Tongue (tissue), 1 donor: ENCODE measurements at regions not wholly inside any gene's neighbourhood (a gene's known extent, or its start where the extent isn't known, plus 50 kb on each side); places are given as distances from the start of the nearest gene placed in this dataset.

Source experiments
- DNase-seq: peaks from one replicate; pipeline ENCODE4 v3.0.0-alpha.2; 2015

- no peak for DNase-seq
Observed at GRCh38 chr19:56947206-56947605, 106.7 kb upstream of the PEG3 start.

GRCh38 chr19:56949626-56950025 is 109.1 kb upstream of the PEG3 start:
- DNase-seq: peak; percentile 38

- no peak for DNase-seq
Observed at GRCh38 chr19:56951672-56952071, 111.1 kb upstream of the PEG3 start.

- DNase-seq: peak; percentile 58
Observed at GRCh38 chr19:56953470-56953869, 112.9 kb upstream of the PEG3 start.

DNA sequence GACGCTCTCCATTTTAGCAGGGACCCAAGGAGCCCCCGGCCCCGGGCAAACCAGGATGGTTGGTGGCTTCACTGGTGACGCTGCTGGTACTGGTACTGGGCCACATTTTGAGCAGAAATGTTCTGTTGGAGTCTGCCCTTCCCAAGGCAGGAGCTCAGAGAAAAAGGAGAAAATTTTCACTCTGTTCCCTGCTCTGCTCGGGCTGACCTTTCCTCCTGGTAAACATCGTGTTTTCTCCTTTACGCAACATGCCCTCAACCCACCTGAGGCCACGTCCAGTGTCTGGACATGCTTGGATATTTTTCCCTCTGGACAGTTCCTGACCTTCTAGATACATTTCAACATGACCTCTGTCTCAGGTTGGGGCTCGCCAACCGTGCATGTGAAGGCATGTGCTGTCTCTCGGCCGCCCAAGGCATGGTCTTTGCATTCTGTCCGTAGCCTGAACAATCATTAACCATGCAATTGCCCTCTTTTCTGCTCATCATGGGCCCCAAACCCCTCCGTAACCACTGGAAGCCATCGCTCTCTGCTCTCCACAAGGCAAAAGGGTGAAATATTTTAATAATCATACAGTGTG is 115.2 kb upstream of the PEG3 start:
- DNase-seq: no peak

GRCh38 chr19:56956503-56957226 is 116.1 kb upstream of the PEG3 start:
- no peak for DNase-seq

DNA sequence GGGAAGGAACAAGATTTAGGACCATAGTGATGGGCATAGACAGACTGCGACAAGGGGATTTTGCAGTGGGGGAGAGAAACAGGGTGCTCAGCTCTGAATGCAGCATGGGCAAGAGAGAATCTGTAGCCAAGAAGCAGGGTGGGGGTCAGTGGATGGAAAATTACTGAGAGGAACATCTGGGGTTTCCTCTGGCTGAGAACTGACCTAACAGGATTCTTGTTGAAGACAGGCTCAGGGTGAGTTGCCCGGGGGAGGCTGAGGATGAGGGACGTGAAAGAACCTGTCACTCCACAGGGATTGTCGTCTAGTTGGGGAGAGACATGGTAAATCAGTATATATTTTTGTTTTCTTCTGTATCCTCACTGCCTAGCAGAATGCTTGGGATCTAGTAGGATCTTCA is 118.7 kb upstream of the PEG3 start:
- no peak for DNase-seq

DNA sequence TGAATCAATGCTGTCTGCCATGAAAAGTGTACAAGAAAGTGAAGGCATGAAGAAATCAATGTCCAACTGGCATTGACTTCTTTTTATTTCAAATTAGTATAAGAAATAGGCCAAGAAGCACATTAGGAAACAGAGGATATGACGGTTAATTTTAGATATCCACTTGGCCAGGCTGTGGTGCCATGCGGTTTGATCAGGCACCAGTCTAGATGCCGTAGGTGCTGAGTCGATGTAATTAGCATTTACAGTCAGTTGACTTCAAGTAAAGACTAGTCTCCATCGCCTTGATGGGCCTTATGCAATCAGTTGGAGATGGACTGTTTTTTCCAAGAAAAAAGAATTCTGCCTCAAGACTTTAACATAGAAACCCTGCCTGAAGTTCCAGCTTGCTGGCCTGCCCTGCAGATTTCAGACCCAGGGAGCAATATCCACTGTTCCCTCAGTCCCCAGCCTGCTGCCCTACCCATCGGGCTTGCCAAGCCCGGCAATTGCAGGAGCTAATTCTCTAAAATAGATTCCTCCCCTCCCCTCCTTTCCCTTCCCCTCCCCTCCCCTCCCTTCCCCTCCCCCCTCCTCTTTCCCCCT is 120.5 kb upstream of the PEG3 start:
- DNase-seq: no peak

DNA sequence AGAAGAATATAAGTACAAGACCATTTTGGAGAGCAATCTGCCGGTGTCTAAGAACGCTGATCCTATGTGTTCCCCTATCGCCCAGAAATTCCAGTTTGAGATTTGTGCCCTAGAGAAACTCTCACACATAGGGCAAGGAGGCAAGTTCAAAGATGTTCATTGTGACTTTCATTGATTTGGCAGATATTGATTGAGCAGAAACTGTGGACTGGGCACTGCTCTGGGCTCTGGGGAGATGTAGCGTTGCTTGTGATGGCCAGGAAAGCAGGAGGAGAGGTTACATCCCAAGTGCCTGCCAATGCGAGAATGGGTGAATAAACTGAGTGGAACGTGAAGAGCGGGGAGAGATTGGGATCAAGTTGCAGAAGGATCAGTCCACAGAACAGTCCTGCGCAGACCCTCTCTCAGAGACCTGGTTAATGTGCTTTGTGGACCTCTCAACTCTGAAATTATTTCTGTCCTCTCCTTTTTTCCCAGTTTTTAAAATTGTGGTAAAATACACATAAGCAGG is 123.9 kb upstream of the PEG3 start:
- no peak for DNase-seq

DNA sequence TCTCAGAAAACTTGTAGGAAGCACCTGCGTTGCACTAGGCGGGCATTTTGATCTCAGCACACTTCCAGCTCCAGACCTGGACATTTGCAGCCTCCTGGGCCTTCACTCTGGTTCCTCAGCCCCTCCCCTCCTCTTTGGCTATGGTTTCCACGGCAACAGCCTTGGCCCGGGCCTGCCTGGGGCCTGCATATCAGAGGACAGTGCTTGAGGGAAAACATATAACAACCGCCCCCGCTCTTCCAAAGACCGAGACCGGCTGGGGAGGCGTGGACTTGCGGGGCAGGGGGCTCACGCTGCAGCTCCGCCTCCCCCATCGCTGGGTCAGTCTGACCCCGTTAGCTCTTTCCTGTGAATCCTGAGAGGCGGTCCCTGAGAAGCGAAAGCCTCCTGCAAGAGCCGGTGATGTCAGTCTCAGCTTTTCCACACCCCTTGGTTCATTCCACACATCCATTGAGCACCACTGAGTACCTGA is 125.7 kb upstream of the PEG3 start:
- peak; percentile 86 for DNase-seq

GRCh38 chr19:56966697-56967299 is 126.3 kb upstream of the PEG3 start:
- no peak for DNase-seq

DNA sequence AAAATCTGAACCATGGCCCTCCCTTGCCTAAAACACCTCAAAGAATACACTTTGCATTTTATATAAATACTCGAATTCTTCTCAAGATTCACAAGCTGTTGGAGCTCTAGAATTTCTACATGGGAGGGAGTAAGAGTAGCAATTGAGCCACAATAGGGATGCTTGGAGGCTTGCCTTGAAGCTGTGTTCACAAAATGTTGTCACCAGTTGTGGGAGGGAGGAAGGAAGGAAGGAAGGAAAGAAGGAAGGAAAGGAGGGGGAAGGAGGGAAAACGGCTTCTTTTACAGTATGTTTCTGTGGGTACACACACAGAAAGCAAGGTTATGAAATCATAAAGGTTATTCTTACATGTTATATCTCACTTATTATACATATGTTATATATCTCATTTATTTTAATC is 128.6 kb upstream of the PEG3 start:
- DNase-seq: peak; percentile 65

DNA sequence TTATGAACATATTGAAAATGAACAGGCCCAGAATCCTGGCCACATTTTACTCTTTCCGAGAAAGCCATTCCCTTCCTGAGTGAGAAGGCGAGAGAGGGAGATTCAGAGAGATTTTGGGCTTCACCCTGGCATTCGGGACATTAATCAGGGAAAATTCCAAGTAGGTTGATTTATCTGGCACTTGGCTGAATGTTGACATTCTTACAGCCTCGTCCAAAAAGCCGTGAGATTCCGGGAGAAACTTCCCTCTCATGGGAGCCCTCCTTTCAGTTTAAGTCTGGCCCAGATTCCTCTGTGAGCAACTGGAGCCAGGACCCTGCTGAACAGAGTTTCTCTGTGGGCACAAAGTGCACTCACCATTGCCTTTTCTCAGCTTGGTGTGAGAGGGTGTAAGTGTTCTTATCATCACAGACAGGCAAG is 129.2 kb upstream of the PEG3 start:
- DNase-seq: peak; percentile 87

DNA sequence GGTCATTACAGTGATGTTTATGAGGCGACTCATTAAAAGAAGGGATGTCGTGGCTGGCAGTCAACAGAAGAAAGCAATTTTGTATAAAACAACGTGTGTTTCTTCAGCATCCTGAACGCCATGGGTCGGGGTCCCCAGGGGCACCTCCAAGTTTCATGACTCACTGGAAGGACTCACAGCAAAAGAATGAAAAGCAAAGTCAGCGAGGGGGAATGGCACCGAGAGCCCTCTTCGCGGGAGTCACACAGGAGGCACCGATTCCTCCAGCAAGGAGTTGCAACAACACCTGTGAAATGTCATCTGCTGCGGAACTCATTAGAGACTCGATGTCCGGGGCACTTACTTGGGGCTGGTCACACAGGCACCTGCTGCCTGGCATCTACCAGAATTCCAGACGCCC is 130.7 kb upstream of the PEG3 start:
- no peak for DNase-seq

DNA sequence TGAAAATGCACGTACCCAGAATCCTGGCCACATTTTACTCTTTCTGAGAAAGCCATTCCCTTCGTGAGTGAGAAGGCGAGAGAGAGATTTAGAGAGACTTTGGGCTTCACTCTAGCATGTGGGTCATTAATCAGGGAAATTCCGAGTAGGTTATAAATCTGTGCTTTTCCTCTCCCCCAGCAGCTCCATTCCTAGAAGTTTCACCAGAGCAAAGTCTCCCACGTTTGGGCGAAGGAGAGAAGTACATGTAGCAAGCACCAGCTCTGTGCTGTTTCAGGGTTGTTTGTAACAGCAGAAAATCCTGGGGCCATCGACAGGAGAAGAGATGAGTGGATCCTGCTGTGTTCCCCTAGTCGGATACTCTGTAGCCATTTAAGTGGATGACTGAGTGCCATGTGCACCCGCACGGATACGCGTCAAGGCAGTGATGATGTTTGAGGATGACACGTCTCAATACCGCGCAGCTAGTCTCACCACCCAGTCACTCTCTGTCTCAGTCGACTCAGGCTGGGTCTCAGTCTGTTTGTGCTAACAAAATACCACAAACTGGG is 131.8 kb upstream of the PEG3 start:
- no peak for DNase-seq

- DNase-seq: peak; percentile 81
Observed at GRCh38 chr19:56973713-56974555, 133.4 kb upstream of the PEG3 start.

- DNase-seq: no peak
Observed at GRCh38 chr19:56974556-56975207, 134.2 kb upstream of the PEG3 start.

DNA sequence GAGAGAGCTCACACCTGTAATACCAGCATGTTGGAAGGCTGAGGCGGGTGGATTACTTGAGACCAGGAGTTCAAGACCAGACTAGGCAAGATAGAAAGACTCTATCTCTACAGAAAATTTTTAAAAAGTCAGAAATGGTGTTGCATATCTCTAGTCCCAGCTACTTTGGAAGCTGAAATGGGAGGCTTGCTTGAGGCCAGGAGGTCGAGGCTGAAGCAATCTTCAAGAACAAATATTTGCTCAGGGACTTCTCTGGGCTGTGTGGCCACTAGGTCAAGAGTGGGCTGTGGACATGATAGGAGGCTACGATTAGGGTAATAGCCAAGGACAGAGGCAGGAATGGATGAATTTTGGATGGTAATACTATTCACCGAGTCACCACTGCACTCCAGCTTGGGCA is 135.8 kb upstream of the PEG3 start:
- no peak for DNase-seq

GRCh38 chr19:56976995-56977906 is 136.7 kb upstream of the PEG3 start:
- DNase-seq: no peak

DNA sequence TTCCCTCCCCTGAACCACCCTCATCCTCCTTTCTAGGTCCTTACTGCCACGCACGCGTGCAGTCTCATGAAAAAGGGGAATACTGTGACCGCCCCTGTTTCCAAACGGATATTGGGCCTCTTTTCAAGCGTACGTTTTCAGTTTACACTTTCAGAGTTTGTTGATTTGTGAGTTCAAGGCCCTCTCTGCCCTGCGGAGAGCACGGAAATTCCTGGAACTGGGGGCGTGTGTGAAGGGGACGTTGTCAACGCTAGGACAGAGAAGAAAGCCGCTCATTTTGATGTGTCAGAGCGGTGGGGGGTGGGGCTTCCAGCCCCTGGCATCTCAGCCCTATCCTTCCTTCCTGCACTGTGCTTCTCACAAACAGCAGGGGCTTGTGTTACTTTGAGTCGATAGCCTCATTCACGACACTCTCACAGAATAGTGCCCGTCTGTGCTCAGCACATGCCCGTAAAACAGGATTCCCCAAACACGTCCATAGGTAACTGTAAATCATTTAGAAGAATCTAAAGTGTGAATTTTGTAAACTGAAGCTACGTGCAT is 137.6 kb upstream of the PEG3 start:
- peak; percentile 65 for DNase-seq
